ENCODE measurements at regions not wholly inside any gene's neighbourhood (a gene's known extent, or its start where the extent isn't known, plus 50 kb on each side); places are given as distances from the start of the nearest gene placed in this dataset.

DNA sequence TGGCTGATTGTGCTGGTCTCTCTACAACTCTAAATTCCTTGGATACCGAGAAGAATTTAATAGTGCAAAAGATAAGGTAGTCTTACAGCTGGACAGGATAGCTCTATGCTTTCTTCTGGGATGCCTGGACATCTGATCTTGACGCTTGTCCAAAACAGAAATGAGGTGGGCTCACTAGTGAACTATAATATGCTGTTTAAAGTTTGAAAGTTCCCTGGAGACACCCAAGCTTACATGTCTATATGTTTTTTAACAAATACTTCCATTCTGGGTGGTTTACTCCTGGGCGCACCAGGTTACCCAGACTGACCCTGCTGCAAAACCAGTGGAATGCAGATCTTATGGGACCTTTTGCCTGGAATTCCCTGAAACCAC lies 702.1 kb upstream of the COBL start:
- TF ChIP-seq, protein P1, sequence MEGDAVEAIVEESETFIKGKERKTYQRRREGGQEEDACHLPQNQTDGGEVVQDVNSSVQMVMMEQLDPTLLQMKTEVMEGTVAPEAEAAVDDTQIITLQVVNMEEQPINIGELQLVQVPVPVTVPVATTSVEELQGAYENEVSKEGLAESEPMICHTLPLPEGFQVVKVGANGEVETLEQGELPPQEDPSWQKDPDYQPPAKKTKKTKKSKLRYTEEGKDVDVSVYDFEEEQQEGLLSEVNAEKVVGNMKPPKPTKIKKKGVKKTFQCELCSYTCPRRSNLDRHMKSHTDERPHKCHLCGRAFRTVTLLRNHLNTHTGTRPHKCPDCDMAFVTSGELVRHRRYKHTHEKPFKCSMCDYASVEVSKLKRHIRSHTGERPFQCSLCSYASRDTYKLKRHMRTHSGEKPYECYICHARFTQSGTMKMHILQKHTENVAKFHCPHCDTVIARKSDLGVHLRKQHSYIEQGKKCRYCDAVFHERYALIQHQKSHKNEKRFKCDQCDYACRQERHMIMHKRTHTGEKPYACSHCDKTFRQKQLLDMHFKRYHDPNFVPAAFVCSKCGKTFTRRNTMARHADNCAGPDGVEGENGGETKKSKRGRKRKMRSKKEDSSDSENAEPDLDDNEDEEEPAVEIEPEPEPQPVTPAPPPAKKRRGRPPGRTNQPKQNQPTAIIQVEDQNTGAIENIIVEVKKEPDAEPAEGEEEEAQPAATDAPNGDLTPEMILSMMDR (IDR thresholded peaks at IDR 0.05), result no peak
- no peak for TF ChIP-seq POLR2A (IDR thresholded peaks at IDR 0.05)

Measured in thyroid gland (tissue), 4 donors.